A549 (cell line): ENCODE measurements at regions not wholly inside any gene's neighbourhood (a gene's known extent, or its start where the extent isn't known, plus 50 kb on each side); places are given as distances from the start of the nearest gene placed in this dataset.

ENCODE experiments used
- ATAC-seq, 2 experiments: fragments of 200-7000 bp in 1 of 2; fragments of >200 bp in 1 of 2; cut with Nextera tagmentation in 1 of 2; cut with Tn5 transposase in 1 of 2; 3 replicates each; pipeline versions ENCODE4 v1.8.0 to v1.9.1; 2018 to 2020; ENCODE audit warnings: mild to moderate bottlenecking in 1 of 2, moderate library complexity in 1 of 2
- CTCF ChIA-PET: fragments of 300-600 bp; sonication (Branson Sonifier 250); formaldehyde crosslinking; extraction: SDS; loops from one replicate; lab custom pipeline; 2021; ENCODE audit warnings: antibody characterized with exemption, inconsistent platforms; lab: Yijun Ruan, JAX
- POLR2A ChIA-PET: fragments of 350-600 bp; formaldehyde crosslinking; extraction: SDS; loops from one replicate; lab custom pipeline; 2021; ENCODE audit warnings: antibody characterized with exemption, inconsistent platforms; lab: Yijun Ruan, JAX
- DNase-seq, 2 experiments: peaks; one replicate each; pipeline versions ENCODE4 v3.0.0 to v3.0.0-alpha.2; 2011 to 2016; ENCODE audit warnings: low read depth in 1 of 2, low spot score in 1 of 2
- FAIRE-seq: peaks from 2 replicates; lab custom pipeline; 2011; peaks lifted over from hg19 to GRCh38; lab: Jason Lieb, UNC
- H3K27ac ChIP-seq, 2 experiments: fragments of >200 bp; sonication (Bioruptor Twin); formaldehyde crosslinking; 3 replicates each; pipeline ENCODE4 v1.5.1; 2016 to 2017
- H3K4me1 ChIP-seq: fragments of >200 bp; sonication (Bioruptor Twin); formaldehyde crosslinking; 3 replicates; pipeline ENCODE4 v1.6.1; 2016
- H3K4me2 ChIP-seq: fragments of >200 bp; sonication (Bioruptor Twin); formaldehyde crosslinking; 3 replicates; pipeline ENCODE4 v1.6.1; 2016
- H3K4me3 ChIP-seq: fragments of >200 bp; sonication (Bioruptor Twin); formaldehyde crosslinking; 3 replicates; pipeline ENCODE4 v1.5.1; 2016
- H3K9me3 ChIP-seq: fragments of >200 bp; sonication (Bioruptor Twin); formaldehyde crosslinking; 3 replicates; pipeline ENCODE4 v1.6.1; 2016
- ATOH8 ChIP-seq: fragments of 250-450 bp; sonication (Bioruptor Pico); IDR thresholded peaks from 2 replicates; pipeline ENCODE4 v1.5.0; 2020; ENCODE audit warnings: low read depth, mild to moderate bottlenecking, moderate library complexity
- CEBPB ChIP-seq, 2 experiments: fragments of >200 bp in 1 of 2; sonication (Bioruptor Twin) in 1 of 2; formaldehyde crosslinking in 1 of 2; IDR thresholded peaks; 2 replicates each; pipeline ENCODE4 v1.6.1; 2012 to 2016
- E2F6 ChIP-seq: IDR thresholded peaks from 2 replicates; pipeline ENCODE4 v1.6.1; 2012; ENCODE audit warnings: low read depth, borderline replicate concordance
- EHMT2 ChIP-seq: fragments of 200-600 bp; sonication (generic); IDR thresholded peaks from 2 replicates; pipeline ENCODE4 v1.6.1; 2016; ENCODE audit warnings: antibody characterized with exemption, low read depth, mild to moderate bottlenecking, moderate library complexity
- ELK1 ChIP-seq: fragments of 150-350 bp; IDR thresholded peaks from 2 replicates; pipeline ENCODE4 v1.6.1; 2014; ENCODE audit warnings: low read depth, mild to moderate bottlenecking, low read length
- EP300 ChIP-seq, 2 experiments: fragments of >200 bp; sonication (Bioruptor Twin); formaldehyde crosslinking; IDR thresholded peaks; 2 replicates in 1 of 2; 3 replicates in 1 of 2; pipeline ENCODE4 v1.6.1; 2016 to 2017
- ESRRA ChIP-seq: fragments of 150-350 bp; IDR thresholded peaks from 2 replicates; pipeline ENCODE4 v1.6.1; 2014; ENCODE audit warnings: mild to moderate bottlenecking, low read length, borderline replicate concordance
- FOSL2 ChIP-seq, 2 experiments: fragments of 450-650 bp in 1 of 2; fragments of >200 bp in 1 of 2; sonication (Bioruptor Twin) in 1 of 2; formaldehyde crosslinking; IDR thresholded peaks; 2 replicates each; pipeline versions ENCODE4 v1.5.0 to v1.6.1; 2016 to 2020; ENCODE audit warnings: mild to moderate bottlenecking in 1 of 2, moderate library complexity in 1 of 2
- FOXS1 ChIP-seq: fragments of 250-450 bp; sonication (Bioruptor Pico); IDR thresholded peaks from 2 replicates; pipeline ENCODE4 v1.5.0; 2020; ENCODE audit warnings: mild to moderate bottlenecking, moderate library complexity
- GATA3 ChIP-seq: IDR thresholded peaks from 2 replicates; pipeline ENCODE4 v1.6.1; 2012; ENCODE audit warnings: borderline replicate concordance
- HDAC2 ChIP-seq: fragments of 200-600 bp; sonication (generic); IDR thresholded peaks from 2 replicates; pipeline ENCODE4 v1.6.1; 2016
- HES2 ChIP-seq: fragments of >200 bp; sonication (Bioruptor Twin); formaldehyde crosslinking; IDR thresholded peaks from 2 replicates; pipeline ENCODE4 v1.6.1; 2016
- HEYL ChIP-seq: fragments of 250-450 bp; sonication (Bioruptor Pico); IDR thresholded peaks from 2 replicates; pipeline ENCODE4 v1.8.0; 2021; ENCODE audit warnings: mild to moderate bottlenecking, moderate library complexity
- HOXB13 ChIP-seq: fragments of 250-450 bp; sonication (Bioruptor Pico); IDR thresholded peaks from 2 replicates; pipeline ENCODE4 v1.5.0; 2020; ENCODE audit warnings: low read depth, mild to moderate bottlenecking, moderate library complexity
- HOXB5 ChIP-seq: fragments of 250-450 bp; sonication (Bioruptor Pico); IDR thresholded peaks from 2 replicates; pipeline ENCODE4 v1.5.0; 2020; ENCODE audit warnings: mild to moderate bottlenecking, moderate library complexity
- JUN ChIP-seq, 2 experiments: fragments of >200 bp; sonication (Bioruptor Twin); formaldehyde crosslinking; IDR thresholded peaks; 2 replicates in 1 of 2; 3 replicates in 1 of 2; pipeline ENCODE4 v1.6.1; 2016 to 2017
- JUNB ChIP-seq: fragments of >200 bp; sonication (Bioruptor Twin); formaldehyde crosslinking; IDR thresholded peaks from 2 replicates; pipeline ENCODE4 v1.6.1; 2016
- KDM5A ChIP-seq: fragments of 200-600 bp; sonication (generic); IDR thresholded peaks from 2 replicates; pipeline ENCODE4 v1.6.1; 2016; ENCODE audit warnings: antibody characterized with exemption, mild to moderate bottlenecking
- MAZ ChIP-seq: fragments of 150-350 bp; IDR thresholded peaks from 2 replicates; pipeline ENCODE4 v1.6.1; 2014; ENCODE audit warnings: antibody characterized with exemption, low read depth, low read length, borderline replicate concordance
- NR3C1 ChIP-seq: fragments of >200 bp; sonication (Bioruptor Twin); formaldehyde crosslinking; IDR thresholded peaks from 3 replicates; pipeline ENCODE4 v1.6.1; 2017
- RAD21 ChIP-seq, 2 experiments: fragments of >200 bp in 1 of 2; sonication (Bioruptor Twin) in 1 of 2; formaldehyde crosslinking in 1 of 2; IDR thresholded peaks in 1 of 2; conservative IDR thresholded peaks in 1 of 2; 2 replicates in 1 of 2; 3 replicates in 1 of 2; pipeline ENCODE4 v1.6.1; 2012 to 2018; ENCODE audit warnings: inconsistent platforms in 1 of 2
- RARB ChIP-seq: fragments of 250-450 bp; sonication (Bioruptor Pico); IDR thresholded peaks from 2 replicates; pipeline ENCODE4 v1.8.0; 2021; ENCODE audit warnings: mild to moderate bottlenecking, moderate library complexity
- RCOR1 ChIP-seq: fragments of 150-350 bp; IDR thresholded peaks from 2 replicates; pipeline ENCODE4 v1.6.1; 2014; ENCODE audit warnings: antibody characterized with exemption, low read length, low read depth
- REST ChIP-seq: fragments of 200-600 bp; sonication (generic); IDR thresholded peaks from 2 replicates; pipeline ENCODE4 v1.6.1; 2016; ENCODE audit warnings: antibody characterized with exemption, mild to moderate bottlenecking, moderate library complexity
- RFX5 ChIP-seq: fragments of 450-650 bp; IDR thresholded peaks from 2 replicates; pipeline ENCODE4 v1.7.1; 2014; ENCODE audit warnings: antibody characterized with exemption, mild to moderate bottlenecking, moderate library complexity
- RNF2 ChIP-seq: fragments of 200-600 bp; sonication (generic); IDR thresholded peaks from 2 replicates; pipeline ENCODE4 v1.6.1; 2016; ENCODE audit warnings: low read depth, mild to moderate bottlenecking, antibody characterized with exemption, moderate library complexity, borderline replicate concordance
- SREBF2 ChIP-seq: fragments of 450-650 bp; IDR thresholded peaks from 2 replicates; pipeline ENCODE4 v1.6.1; 2014; ENCODE audit warnings: mild to moderate bottlenecking, moderate library complexity
- TP53 ChIP-seq: fragments of 250-450 bp; sonication (Bioruptor Pico); IDR thresholded peaks from 2 replicates; pipeline ENCODE4 v1.5.0; 2021; ENCODE audit warnings: mild to moderate bottlenecking, moderate library complexity
- ZSCAN20 ChIP-seq: fragments of 250-450 bp; sonication (Bioruptor Pico); IDR thresholded peaks from 2 replicates; pipeline ENCODE4 v1.8.0; 2022; ENCODE audit warnings: mild to moderate bottlenecking, moderate library complexity
- WGBS: methylation state at CpG from one replicate; pipeline ENCODE4 v1.1.6; 2017; ENCODE audit errors: missing lambda C conversion rate; 5-methylcytosine and 5-hydroxymethylcytosine counted together

- H3K4me1 ChIP-seq = no peaks in the 10 kb centered on the region
- H3K4me2 ChIP-seq = no peak overlapping the region
- CTCF ChIA-PET = no interaction called here
- FAIRE-seq (no peak), ATAC-seq (no peak), DNase-seq (no peak)
- POLR2A ChIA-PET = no interaction called here
- H3K27ac ChIP-seq = no peak overlapping the region
- no peaks in the 10 kb centered on the region for H3K9me3 ChIP-seq
- whole genome bisulfite sequencing = 0% methylated on average over 1 of the region's 2 CpGs
- no peak for TF ChIP-seq FOXS1 (CRISPR knock-in tag)
- H3K4me3 ChIP-seq = no peak overlapping the region
Measured at GRCh38 chr21:40990366-40990765, 143.4 kb upstream of the DSCAM start.

- Histone ChIP-seq H3K4me2 (no peak overlapping the region), H3K9me3 (no peaks in the 10 kb centered on the region), H3K4me3 (no peak overlapping the region), H3K27ac (no peak overlapping the region), H3K4me1 (no peaks in the 10 kb centered on the region)
- ATAC-seq = no peak
- DNase-seq = no peak
- CTCF ChIA-PET = interaction anchor here (0.6 to 1.0 kb wide), 2 partner anchors 26 to 251 kb away, joined by 3 read pairs; no protein-coding TSS in a partner anchor
- 0% methylated on average over 3 of the region's 3 CpGs for WGBS
- no peak for FAIRE-seq
- POLR2A ChIA-PET = no interaction called here
- TF ChIP-seq RNF2 = no peak
- TF ChIP-seq ELK1 = no peak
- no peak for TF ChIP-seq RAD21 (conservative IDR thresholded peaks at IDR 0.05 in 1 of 2, IDR thresholded peaks at IDR 0.05 in 1 of 2)
- no peak for TF ChIP-seq NR3C1
- no peak for TF ChIP-seq GATA3
- no peak for TF ChIP-seq JUN (IDR thresholded peaks at IDR 0.05)
- no peak for TF ChIP-seq EP300 (IDR thresholded peaks at IDR 0.05)
- TF ChIP-seq TP53 = no peak
- TF ChIP-seq E2F6 = no peak
- no peak for TF ChIP-seq RCOR1
- TF ChIP-seq ESRRA = no peak
- TF ChIP-seq HES2 = no peak
- TF ChIP-seq FOSL2 (IDR thresholded peaks at IDR 0.05) = no peak
- TF ChIP-seq FOSL2 (CRISPR knock-in tag; IDR thresholded peaks at IDR 0.05) = no peak
- no peak for TF ChIP-seq HEYL (CRISPR knock-in tag)
- TF ChIP-seq HDAC2 = no peak
- no peak for TF ChIP-seq ATOH8 (CRISPR knock-in tag)
- TF ChIP-seq HOXB5 (CRISPR knock-in tag) = no peak
- TF ChIP-seq ZSCAN20 (CRISPR knock-in tag) = no peak
- no peak for TF ChIP-seq RFX5
- no peak for TF ChIP-seq RARB
Measured at GRCh38 chr21:40997831-40998230, 150.9 kb upstream of the DSCAM start.

GRCh38 chr21:41000838-41001237, 153.9 kb upstream of the DSCAM start:
- ATAC-seq (no peak), FAIRE-seq (no peak)
- TF ChIP-seq SREBF2 (no peak), EHMT2 (no peak), REST (no peak), KDM5A (no peak), RNF2 (no peak), FOSL2 (IDR thresholded peaks at IDR 0.05) (no peak), FOSL2 (CRISPR knock-in tag; IDR thresholded peaks at IDR 0.05) (no peak), JUNB (no peak), HOXB13 (CRISPR knock-in tag) (no peak), JUN (IDR thresholded peaks at IDR 0.05) (no peak), HOXB5 (CRISPR knock-in tag) (no peak), MAZ (no peak), RFX5 (no peak), CEBPB (IDR thresholded peaks at IDR 0.05) (no peak), E2F6 (no peak)

More at GRCh38 chr21:41000838-41001237, 153.9 kb upstream of the DSCAM start:
- ChIA-PET CTCF (no interaction called here), POLR2A (no interaction called here)
- Histone ChIP-seq H3K4me1 (no peaks in the 10 kb centered on the region), H3K4me2 (no peak overlapping the region), H3K9me3 (no peaks in the 10 kb centered on the region), H3K4me3 (no peak overlapping the region), H3K27ac (no peak overlapping the region)
- 43% methylated on average over 1 of the region's 1 CpG for WGBS
- DNase-seq = no peak
